B cell (primary cell): ENCODE measurements at regions not wholly inside any gene's neighbourhood (a gene's known extent, or its start where the extent isn't known, plus 50 kb on each side); places are given as distances from the start of the nearest gene placed in this dataset.

Experiments used
- EZH2 ChIP-seq: IDR thresholded peaks from 2 replicates; pipeline ENCODE4 v1.6.1; 2012; ENCODE audit warnings: borderline replicate concordance, low read depth, mild to moderate bottlenecking, moderate library complexity, low read length; ENCODE audit not compliant: insufficient read depth, poor library complexity, severe bottlenecking
- TF ChIP-seq, protein P1 (sequence below): fragments of 200-600 bp; IDR thresholded peaks from one replicate; pipeline ENCODE4 v1.8.0; 2022; ENCODE audit warnings: antibody characterized with exemption, mild to moderate bottlenecking

DNA sequence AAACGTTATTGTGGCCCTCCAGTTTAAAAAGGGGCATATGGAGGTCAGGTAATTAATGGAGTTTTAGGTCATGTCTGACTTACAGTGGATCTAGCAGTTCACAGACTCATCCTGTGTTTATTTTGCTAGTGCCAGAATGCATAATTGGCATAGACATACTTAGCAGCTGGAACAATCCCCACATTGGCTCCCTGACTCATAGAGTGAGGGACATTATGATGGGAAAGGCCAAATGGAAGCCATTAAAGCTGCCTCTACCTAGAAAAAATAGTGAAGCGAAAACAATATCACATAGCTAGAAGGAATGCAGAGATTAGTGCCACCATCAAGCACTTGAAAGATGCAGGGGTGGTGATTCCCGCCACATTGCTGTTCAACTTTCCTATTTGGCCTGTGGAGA is 610.7 kb downstream of the SLITRK5 start:
- TF ChIP-seq, protein P1, sequence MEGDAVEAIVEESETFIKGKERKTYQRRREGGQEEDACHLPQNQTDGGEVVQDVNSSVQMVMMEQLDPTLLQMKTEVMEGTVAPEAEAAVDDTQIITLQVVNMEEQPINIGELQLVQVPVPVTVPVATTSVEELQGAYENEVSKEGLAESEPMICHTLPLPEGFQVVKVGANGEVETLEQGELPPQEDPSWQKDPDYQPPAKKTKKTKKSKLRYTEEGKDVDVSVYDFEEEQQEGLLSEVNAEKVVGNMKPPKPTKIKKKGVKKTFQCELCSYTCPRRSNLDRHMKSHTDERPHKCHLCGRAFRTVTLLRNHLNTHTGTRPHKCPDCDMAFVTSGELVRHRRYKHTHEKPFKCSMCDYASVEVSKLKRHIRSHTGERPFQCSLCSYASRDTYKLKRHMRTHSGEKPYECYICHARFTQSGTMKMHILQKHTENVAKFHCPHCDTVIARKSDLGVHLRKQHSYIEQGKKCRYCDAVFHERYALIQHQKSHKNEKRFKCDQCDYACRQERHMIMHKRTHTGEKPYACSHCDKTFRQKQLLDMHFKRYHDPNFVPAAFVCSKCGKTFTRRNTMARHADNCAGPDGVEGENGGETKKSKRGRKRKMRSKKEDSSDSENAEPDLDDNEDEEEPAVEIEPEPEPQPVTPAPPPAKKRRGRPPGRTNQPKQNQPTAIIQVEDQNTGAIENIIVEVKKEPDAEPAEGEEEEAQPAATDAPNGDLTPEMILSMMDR, result no peak
- TF ChIP-seq EZH2, result no peak
